ENCODE measurements at regions not wholly inside any gene's neighbourhood (a gene's known extent, or its start where the extent isn't known, plus 50 kb on each side); places are given as distances from the start of the nearest gene placed in this dataset.

GRCh38 chr2:122610948-122611609 is 855.6 kb downstream of the TSN start:
- Histone ChIP-seq H3K27me3 (ENCODE audit: insufficient read depth, low read depth) (no peaks in the 10 kb centered on the region), H3K4me2 (no peak overlapping the region), H4K20me1 (ENCODE audit: insufficient read depth) (no peaks in the 10 kb centered on the region), H3K9me3 (ENCODE audit: insufficient read depth, low read depth) (no peaks in the 10 kb centered on the region), H3K79me2 (ENCODE audit: low read depth) (no peaks in the 10 kb centered on the region), H3K4me1 (replicated peaks; ENCODE audit: insufficient read depth) (no peaks in the 10 kb centered on the region), H3K4me3 (no peak overlapping the region), H2AFZ (no peak overlapping the region), H3K27ac (no peak overlapping the region), H3K9me2 (ENCODE audit: insufficient read depth) (no peaks in the 10 kb centered on the region), H3F3A (ENCODE audit: insufficient read depth, low read depth) (no peaks in the 10 kb centered on the region), H3K36me3 (ENCODE audit: low read depth) (no peaks in the 10 kb centered on the region)
- ChIA-PET CTCF (no interaction called here), POLR2A (ENCODE audit: unreplicated experiment) (no interaction called here)
- no peak for DNase-seq
- intact Hi-C loops (cut with micrococcal nuclease; ENCODE audit: unreplicated experiment), result no loop called here
- BruUV-seq (replicated peaks), result no TSS peak
- TF ChIP-seq EZH2 (IDR thresholded peaks at IDR 0.05; ENCODE audit: low read depth) (no peak), CTCF (conservative IDR thresholded peaks at IDR 0.05) (no peak)

- ChIA-PET POLR2A (ENCODE audit: unreplicated experiment) (no interaction called here), CTCF (no interaction called here)
- H3K9me2 ChIP-seq (ENCODE audit: insufficient read depth), result no peaks in the 10 kb centered on the region
Observed at GRCh38 chr2:122622934-122623333, 867.5 kb downstream of the TSN start.

GRCh38 chr2:122627388-122627787 is 871.9 kb downstream of the TSN start:
- Histone ChIP-seq H3K9me3 (ENCODE audit: insufficient read depth, low read depth) (no peaks in the 10 kb centered on the region), H2AFZ (no peak overlapping the region), H3F3A (ENCODE audit: insufficient read depth, low read depth) (no peaks in the 10 kb centered on the region), H3K36me3 (ENCODE audit: low read depth) (no peaks in the 10 kb centered on the region), H3K4me1 (replicated peaks; ENCODE audit: insufficient read depth) (no peaks in the 10 kb centered on the region), H3K9me2 (ENCODE audit: insufficient read depth) (no peaks in the 10 kb centered on the region), H3K79me2 (ENCODE audit: low read depth) (no peaks in the 10 kb centered on the region), H3K27ac (no peak overlapping the region), H3K4me2 (no peak overlapping the region), H3K4me3 (no peak overlapping the region), H4K20me1 (ENCODE audit: insufficient read depth) (no peaks in the 10 kb centered on the region), H3K27me3 (ENCODE audit: insufficient read depth, low read depth) (peaks cover 7% of the 10 kb centered on the region; the same call in 1 of the 2 replicates)
- intact Hi-C loops (cut with micrococcal nuclease; ENCODE audit: unreplicated experiment), result no loop called here
- DNase-seq, result no peak
- ChIA-PET POLR2A (ENCODE audit: unreplicated experiment) (no interaction called here), CTCF (no interaction called here)
- no TSS peak for BruUV-seq (replicated peaks)
- TF ChIP-seq CTCF (conservative IDR thresholded peaks at IDR 0.05), result no peak
- TF ChIP-seq EZH2 (IDR thresholded peaks at IDR 0.05; ENCODE audit: low read depth), result no peak

More at GRCh38 chr2:122622934-122623333, 867.5 kb downstream of the TSN start:
- TF ChIP-seq EZH2 (IDR thresholded peaks at IDR 0.05; ENCODE audit: low read depth), result no peak
- no peak for TF ChIP-seq CTCF (conservative IDR thresholded peaks at IDR 0.05)
- no peaks in the 10 kb centered on the region for H3K9me3 ChIP-seq (ENCODE audit: insufficient read depth, low read depth)
- H3K27ac ChIP-seq, result no peak overlapping the region
- H3F3A ChIP-seq (ENCODE audit: insufficient read depth, low read depth), result no peaks in the 10 kb centered on the region
- no peaks in the 10 kb centered on the region for H4K20me1 ChIP-seq (ENCODE audit: insufficient read depth)
- H2AFZ ChIP-seq, result no peak overlapping the region
- no peak overlapping the region for H3K4me2 ChIP-seq
- intact Hi-C loops (cut with micrococcal nuclease; ENCODE audit: unreplicated experiment), result no loop called here
- H3K79me2 ChIP-seq (ENCODE audit: low read depth), result no peaks in the 10 kb centered on the region
- no peak for DNase-seq
- no peaks in the 10 kb centered on the region for H3K36me3 ChIP-seq (ENCODE audit: low read depth)
- H3K27me3 ChIP-seq (ENCODE audit: insufficient read depth, low read depth), result no peaks in the 10 kb centered on the region
- no peaks in the 10 kb centered on the region for H3K4me1 ChIP-seq (replicated peaks; ENCODE audit: insufficient read depth)
- H3K4me3 ChIP-seq, result no peak overlapping the region
- no TSS peak for BruUV-seq (replicated peaks)

All from PC-9 (cell line).